G401 (cell line): ENCODE measurements at regions not wholly inside any gene's neighbourhood (a gene's known extent, or its start where the extent isn't known, plus 50 kb on each side); places are given as distances from the start of the nearest gene placed in this dataset.
"Not testable (repeated sequence)": the region's sequence is repeated elsewhere in the genome, so short reads cannot be mapped to it uniquely, and the experiment has no call there.

Experiments
- DNase-seq: peaks from one replicate; pipeline ENCODE4 v3.0.0-alpha.2; 2015; ENCODE audit warnings: low spot score
- in situ Hi-C: cut with HindIII; loops from 2 replicates; pipeline ENCODE4 v1.10.0; 2016; ENCODE audit warnings: low sequenced_read_pairs, mixed read lengths

DNA sequence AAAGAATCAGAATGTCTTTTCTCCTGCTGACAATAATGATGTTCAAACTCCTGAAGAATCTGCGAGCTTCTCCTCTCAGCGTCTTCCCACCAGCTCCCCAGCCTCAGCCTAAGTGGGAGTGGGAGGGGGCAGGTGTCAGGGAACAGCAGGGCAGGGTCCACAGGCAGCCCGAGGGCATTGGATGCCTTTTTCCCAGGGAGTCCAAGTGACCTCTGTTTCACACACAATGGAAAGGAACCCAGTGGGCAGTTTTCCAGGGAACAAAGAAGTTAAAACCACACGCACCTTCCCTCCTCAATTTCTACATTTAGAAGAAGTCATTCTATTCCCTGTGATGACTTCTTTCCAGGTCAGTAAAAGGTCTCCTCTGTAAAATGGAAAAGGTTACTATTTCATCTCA lies 278.5 kb downstream of the PARM1 start:
- no peak for DNase-seq
- in situ Hi-C loops = no loop called here

- in situ Hi-C loops = no loop called here
- no peak for DNase-seq
Measured at GRCh38 chr4:75207902-75208301, 275.0 kb downstream of the PARM1 start.

- DNase-seq = no peak
- in situ Hi-C loops = no loop called here
Measured at GRCh38 chr4:75195111-75195510, 262.2 kb downstream of the PARM1 start.

DNA sequence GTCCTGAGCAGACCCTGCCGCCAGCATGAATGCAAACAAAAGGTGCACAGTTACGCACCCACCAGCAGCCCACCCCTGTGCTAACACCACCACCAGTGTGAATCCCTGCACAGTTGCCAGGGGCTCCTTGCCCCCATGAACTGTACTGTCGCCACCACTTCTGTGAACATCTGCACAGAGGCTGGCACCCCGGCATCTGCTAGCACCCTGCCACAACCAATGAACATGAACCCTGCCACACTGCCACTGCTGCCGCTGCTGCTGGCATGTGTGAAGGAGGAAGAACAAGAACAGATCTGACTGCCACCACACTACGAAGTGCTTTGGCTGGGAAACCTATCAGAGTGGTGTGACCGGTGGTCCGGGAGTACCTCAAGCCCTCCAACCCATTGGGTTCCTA lies 261.3 kb downstream of the PARM1 start:
- no peak for DNase-seq
- in situ Hi-C loops = no loop called here

DNA sequence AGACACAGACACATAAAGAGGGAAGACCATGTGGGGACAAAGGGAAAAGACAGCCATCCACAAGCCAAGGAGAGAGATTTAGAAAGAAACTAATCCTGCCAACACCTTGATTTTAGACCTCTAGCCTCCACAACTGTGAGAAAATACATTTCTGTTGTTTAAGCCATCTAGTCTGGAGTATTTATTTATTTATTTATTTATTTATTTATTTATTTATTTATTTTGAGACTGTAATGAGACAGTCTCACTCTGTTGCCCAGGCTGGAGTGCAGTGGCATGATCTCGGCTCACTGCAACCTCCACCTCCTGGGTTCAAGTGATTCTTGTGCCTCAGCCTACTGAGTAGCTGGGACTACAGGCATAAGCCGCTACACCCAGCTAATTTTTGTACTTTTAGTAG lies 259.3 kb downstream of the PARM1 start:
- in situ Hi-C loops, DNase-seq: not testable (repeated sequence)

GRCh38 chr4:75189711-75190335 lies 256.9 kb downstream of the PARM1 start:
- in situ Hi-C loops = no loop called here
- peak; percentile 1 for DNase-seq

GRCh38 chr4:75180790-75181776 lies 248.2 kb downstream of the PARM1 start:
- DNase-seq = no peak
- in situ Hi-C loops = no loop called here

GRCh38 chr4:75180217-75180616 lies 247.3 kb downstream of the PARM1 start:
- in situ Hi-C loops = no loop called here

GRCh38 chr4:75179510-75179909 lies 246.6 kb downstream of the PARM1 start:
- DNase-seq = no peak
- in situ Hi-C loops = no loop called here

More at GRCh38 chr4:75180217-75180616, 247.3 kb downstream of the PARM1 start:
- no peak for DNase-seq

GRCh38 chr4:75172551-75172950 lies 239.6 kb downstream of the PARM1 start:
- in situ Hi-C loops = no loop called here
- DNase-seq = no peak

GRCh38 chr4:75169427-75169826 lies 236.5 kb downstream of the PARM1 start:
- in situ Hi-C loops = no loop called here

DNA sequence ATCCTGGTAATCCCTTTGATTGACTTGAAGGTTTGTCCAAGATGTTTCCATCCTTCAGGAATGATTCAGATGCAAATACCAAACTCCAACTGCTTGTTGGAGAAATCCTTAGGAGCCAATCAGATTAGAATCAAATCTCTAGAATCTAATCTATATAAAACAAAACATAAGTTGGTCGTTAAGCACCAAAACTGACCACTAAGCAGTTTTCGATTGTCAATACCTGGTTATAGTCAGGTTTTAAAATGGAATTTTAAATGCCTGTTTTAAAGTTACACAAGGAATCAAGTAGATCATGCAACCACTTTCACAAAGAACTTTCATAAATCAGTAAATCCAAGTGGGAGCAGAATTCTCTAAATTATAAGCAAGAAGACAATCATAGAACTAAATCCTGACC lies 236.1 kb downstream of the PARM1 start:
- in situ Hi-C loops = no loop called here
- DNase-seq = no peak

More at GRCh38 chr4:75169427-75169826, 236.5 kb downstream of the PARM1 start:
- no peak for DNase-seq

DNA sequence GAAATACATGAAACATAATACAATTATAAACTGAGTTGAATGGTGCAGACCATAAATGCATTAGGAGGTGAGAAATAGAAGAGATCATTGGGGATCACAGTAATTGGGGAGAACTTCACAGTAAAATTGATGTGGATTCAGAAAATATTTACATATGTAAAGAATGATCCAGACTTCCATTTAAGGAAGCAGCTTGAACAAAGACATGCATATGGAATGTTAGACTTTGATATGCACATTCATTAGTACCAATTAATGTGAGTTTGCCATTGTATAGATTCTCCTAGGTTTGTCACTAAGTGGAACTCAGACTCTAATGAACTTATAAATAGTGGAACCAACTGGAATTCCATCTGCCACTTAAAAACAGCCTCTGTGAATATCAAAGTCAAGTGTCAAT lies 235.6 kb downstream of the PARM1 start:
- DNase-seq = no peak
- in situ Hi-C loops = no loop called here

GRCh38 chr4:75165100-75165499 lies 232.2 kb downstream of the PARM1 start:
- DNase-seq, in situ Hi-C loops: not testable (repeated sequence)

GRCh38 chr4:75158451-75158850 lies 225.5 kb downstream of the PARM1 start:
- DNase-seq = no peak
- in situ Hi-C loops = no loop called here

GRCh38 chr4:75154994-75155393 lies 222.1 kb downstream of the PARM1 start:
- in situ Hi-C loops = no loop called here
- no peak for DNase-seq

GRCh38 chr4:75146223-75146622 lies 213.3 kb downstream of the PARM1 start:
- in situ Hi-C loops = no loop called here
- DNase-seq = no peak

- DNase-seq = no peak
- in situ Hi-C loops = no loop called here
Measured at GRCh38 chr4:75144475-75144874, 211.6 kb downstream of the PARM1 start.

GRCh38 chr4:75142850-75143249 lies 209.9 kb downstream of the PARM1 start:
- in situ Hi-C loops = no loop called here
- no peak for DNase-seq

DNA sequence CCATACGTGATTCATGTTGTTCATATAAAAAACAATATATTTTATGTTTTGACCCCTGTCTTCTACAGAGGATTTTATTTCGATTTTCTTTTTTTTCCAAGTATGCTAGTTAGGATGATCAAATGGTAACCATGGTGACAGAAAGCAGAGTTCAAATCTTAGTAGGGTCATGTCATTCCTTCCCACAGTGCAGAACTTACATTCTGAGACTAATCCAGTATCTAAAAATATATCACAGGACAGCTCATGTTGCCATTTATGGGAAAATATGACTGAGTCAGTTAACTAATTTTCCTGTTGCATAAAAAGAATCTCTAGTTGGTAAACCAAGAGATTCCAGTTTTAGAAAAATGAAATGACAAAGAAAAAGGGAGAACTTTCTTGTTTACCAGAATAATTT lies 209.5 kb downstream of the PARM1 start:
- no peak for DNase-seq
- in situ Hi-C loops = no loop called here
